Renal cortical epithelial cell (primary cell): ENCODE measurements at regions not wholly inside any gene's neighbourhood (a gene's known extent, or its start where the extent isn't known, plus 50 kb on each side); places are given as distances from the start of the nearest gene placed in this dataset.
A peak's percentile ranks its signal among the peaks of the same experiment; 100 is the strongest.
"Not testable (repeated sequence)": the region's sequence is repeated elsewhere in the genome, so short reads cannot be mapped to it uniquely, and the experiment has no call there.

Experiments used
- DNase-seq: peaks from one replicate; pipeline ENCODE4 v3.0.0-alpha.2; 2011; ENCODE audit warnings: low read depth

GRCh38 chr14:76699939-76700590 is 61.2 kb upstream of the VASH1 start:
- no peak for DNase-seq

GRCh38 chr14:76701436-76701835 is 59.8 kb upstream of the VASH1 start:
- no peak for DNase-seq

- DNase-seq, result no peak
Observed at GRCh38 chr14:76701981-76702380, 59.3 kb upstream of the VASH1 start.

GRCh38 chr14:76705214-76705613 is 56.1 kb upstream of the VASH1 start:
- DNase-seq, result no peak

GRCh38 chr14:76706207-76706606 is 55.1 kb upstream of the VASH1 start:
- not testable (repeated sequence) for DNase-seq

- DNase-seq, result no peak
Observed at GRCh38 chr14:76706811-76707210, 54.5 kb upstream of the VASH1 start.

GRCh38 chr14:76708028-76708427 is 53.2 kb upstream of the VASH1 start:
- DNase-seq, result no peak

- no peak for DNase-seq
Observed at GRCh38 chr14:76708771-76709170, 52.5 kb upstream of the VASH1 start.

- peak; percentile 46 for DNase-seq
Observed at GRCh38 chr14:76710056-76711010, 50.9 kb upstream of the VASH1 start.
